ENCODE measurements at regions not wholly inside any gene's neighbourhood (a gene's known extent, or its start where the extent isn't known, plus 50 kb on each side); places are given as distances from the start of the nearest gene placed in this dataset.
"Not testable (repeated sequence)": the region's sequence is repeated elsewhere in the genome, so short reads cannot be mapped to it uniquely, and the experiment has no call there.

- H3K9ac ChIP-seq (ENCODE audit: low read depth in 1 of 3, low read length in 3 of 3): no peak overlapping the region
- no peaks in the 10 kb centered on the region for H3K36me3 ChIP-seq (ENCODE audit: control insufficient read depth in 3 of 3, insufficient read depth in 3 of 3, low read length in 3 of 3)
- H3K4me1 ChIP-seq (ENCODE audit: control insufficient read depth in 3 of 3, insufficient read depth in 3 of 3, low read length in 3 of 3): no peaks in the 10 kb centered on the region
- H3K4me3 ChIP-seq (ENCODE audit: low read length in 3 of 3): no peak overlapping the region
- no peaks in the 10 kb centered on the region for H3K27me3 ChIP-seq (ENCODE audit: control insufficient read depth in 3 of 3, insufficient read depth in 3 of 3, low read length in 3 of 3)
- H3K27ac ChIP-seq (ENCODE audit: low read depth, low read length): no peak overlapping the region
- no peaks in the 10 kb centered on the region for H3K9me3 ChIP-seq (ENCODE audit: control insufficient read depth in 3 of 3, low read length in 3 of 3)
Observed at GRCh38 chr7:9608560-9608959, 1175.2 kb downstream of the NXPH1 start.

GRCh38 chr7:9620899-9621298 is 1187.5 kb downstream of the NXPH1 start:
- not testable (repeated sequence) for H3K27me3 ChIP-seq (ENCODE audit: control insufficient read depth in 3 of 3, insufficient read depth in 3 of 3, low read length in 3 of 3)

DNA sequence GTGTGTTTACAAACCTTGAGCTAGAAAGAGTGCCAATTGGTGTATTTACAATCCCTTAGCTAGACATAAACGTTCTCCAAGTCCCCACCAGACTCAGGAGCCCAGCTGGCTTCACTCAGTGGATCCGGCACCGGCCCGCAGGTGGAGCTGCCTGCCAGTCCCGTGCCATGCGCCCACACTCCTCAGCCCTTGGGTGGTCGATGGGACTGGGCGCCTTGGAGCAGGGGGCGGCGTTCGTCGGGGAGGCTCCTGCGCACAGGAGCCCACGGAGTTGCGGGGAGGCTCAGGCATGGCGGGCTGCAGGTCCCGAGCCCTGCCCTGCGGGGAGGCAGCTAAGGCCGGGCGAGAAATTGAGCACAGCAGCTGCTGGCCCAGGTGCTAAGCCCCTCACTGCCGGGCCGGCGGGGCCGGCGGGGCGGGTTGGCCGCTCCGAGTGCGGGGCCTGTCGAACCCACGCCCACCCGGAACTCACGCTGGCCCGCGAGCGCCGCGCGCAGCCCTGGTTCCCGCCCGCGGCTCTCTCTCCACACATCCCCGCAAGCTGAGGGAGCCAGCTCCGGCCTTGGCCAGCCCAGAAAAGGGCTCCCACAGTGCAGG is 1188.0 kb downstream of the NXPH1 start:
- not testable (repeated sequence) for H3K4me3 ChIP-seq (ENCODE audit: low read length in 3 of 3); H3K27me3 ChIP-seq (ENCODE audit: control insufficient read depth in 3 of 3, insufficient read depth in 3 of 3, low read length in 3 of 3); H3K4me1 ChIP-seq (ENCODE audit: control insufficient read depth in 3 of 3, insufficient read depth in 3 of 3, low read length in 3 of 3); H3K9me3 ChIP-seq (ENCODE audit: control insufficient read depth in 3 of 3, low read length in 3 of 3); H3K27ac ChIP-seq (ENCODE audit: low read depth, low read length); H3K36me3 ChIP-seq (ENCODE audit: control insufficient read depth in 3 of 3, insufficient read depth in 3 of 3, low read length in 3 of 3); H3K9ac ChIP-seq (ENCODE audit: low read depth in 1 of 3, low read length in 3 of 3)

More at GRCh38 chr7:9620899-9621298, 1187.5 kb downstream of the NXPH1 start:
- H3K36me3 ChIP-seq (ENCODE audit: control insufficient read depth in 3 of 3, insufficient read depth in 3 of 3, low read length in 3 of 3); H3K9me3 ChIP-seq (ENCODE audit: control insufficient read depth in 3 of 3, low read length in 3 of 3); H3K27ac ChIP-seq (ENCODE audit: low read depth, low read length); H3K4me1 ChIP-seq (ENCODE audit: control insufficient read depth in 3 of 3, insufficient read depth in 3 of 3, low read length in 3 of 3); H3K4me3 ChIP-seq (ENCODE audit: low read length in 3 of 3); H3K9ac ChIP-seq (ENCODE audit: low read depth in 1 of 3, low read length in 3 of 3): not testable (repeated sequence)

GRCh38 chr7:9621927-9622326 is 1188.5 kb downstream of the NXPH1 start:
- H3K27me3 ChIP-seq (ENCODE audit: control insufficient read depth in 3 of 3, insufficient read depth in 3 of 3, low read length in 3 of 3): no peaks in the 10 kb centered on the region
- H3K4me3 ChIP-seq (ENCODE audit: low read length in 3 of 3): no peak overlapping the region

DNA sequence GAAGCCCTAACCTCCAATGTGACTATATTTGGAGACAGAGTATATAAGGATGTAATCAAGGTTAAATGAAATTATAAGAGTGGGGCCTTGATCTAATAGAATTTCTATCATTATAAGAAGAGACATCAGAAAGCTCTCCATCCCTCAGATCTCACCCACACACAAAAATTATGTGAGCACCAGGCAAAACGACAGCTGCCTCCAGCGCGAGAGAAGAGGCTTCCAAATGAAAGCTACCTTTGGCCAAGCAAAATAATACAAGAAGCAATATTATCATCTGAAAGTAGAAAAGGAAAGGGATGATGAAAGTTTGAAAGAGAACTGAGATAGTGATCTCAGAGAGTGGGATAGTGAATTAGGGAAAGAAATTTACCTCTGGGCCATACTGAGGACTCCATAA is 1192.5 kb downstream of the NXPH1 start:
- no peak overlapping the region for H3K4me3 ChIP-seq (ENCODE audit: low read length in 3 of 3)

More at GRCh38 chr7:9621927-9622326, 1188.5 kb downstream of the NXPH1 start:
- Histone ChIP-seq H3K27ac (ENCODE audit: low read depth, low read length) (no peak overlapping the region), H3K9ac (ENCODE audit: low read depth in 1 of 3, low read length in 3 of 3) (no peak overlapping the region), H3K9me3 (ENCODE audit: control insufficient read depth in 3 of 3, low read length in 3 of 3) (no peaks in the 10 kb centered on the region), H3K36me3 (ENCODE audit: control insufficient read depth in 3 of 3, insufficient read depth in 3 of 3, low read length in 3 of 3) (no peaks in the 10 kb centered on the region), H3K4me1 (ENCODE audit: control insufficient read depth in 3 of 3, insufficient read depth in 3 of 3, low read length in 3 of 3) (no peaks in the 10 kb centered on the region)

GRCh38 chr7:9645756-9646155 is 1212.3 kb downstream of the NXPH1 start:
- H3K4me3 ChIP-seq (ENCODE audit: low read length in 3 of 3): no peak overlapping the region
- no peak overlapping the region for H3K9ac ChIP-seq (ENCODE audit: low read depth in 1 of 3, low read length in 3 of 3)
- H3K36me3 ChIP-seq (ENCODE audit: control insufficient read depth in 3 of 3, insufficient read depth in 3 of 3, low read length in 3 of 3): no peaks in the 10 kb centered on the region
- no peaks in the 10 kb centered on the region for H3K27me3 ChIP-seq (ENCODE audit: control insufficient read depth in 3 of 3, insufficient read depth in 3 of 3, low read length in 3 of 3)
- H3K4me1 ChIP-seq (ENCODE audit: control insufficient read depth in 3 of 3, insufficient read depth in 3 of 3, low read length in 3 of 3): no peaks in the 10 kb centered on the region
- peaks cover 0 to 2% (median 0%) of the 10 kb centered on the region in 3 donors for H3K9me3 ChIP-seq (ENCODE audit: control insufficient read depth in 3 of 3, low read length in 3 of 3)
- no peak overlapping the region for H3K27ac ChIP-seq (ENCODE audit: low read depth, low read length)

More for the DNA sequence above, 1192.5 kb downstream of the NXPH1 start:
- H3K9me3 ChIP-seq (ENCODE audit: control insufficient read depth in 3 of 3, low read length in 3 of 3): no peaks in the 10 kb centered on the region
- H3K27me3 ChIP-seq (ENCODE audit: control insufficient read depth in 3 of 3, insufficient read depth in 3 of 3, low read length in 3 of 3): no peaks in the 10 kb centered on the region
- H3K27ac ChIP-seq (ENCODE audit: low read depth, low read length): no peak overlapping the region
- H3K36me3 ChIP-seq (ENCODE audit: control insufficient read depth in 3 of 3, insufficient read depth in 3 of 3, low read length in 3 of 3): no peaks in the 10 kb centered on the region
- no peaks in the 10 kb centered on the region for H3K4me1 ChIP-seq (ENCODE audit: control insufficient read depth in 3 of 3, insufficient read depth in 3 of 3, low read length in 3 of 3)
- H3K9ac ChIP-seq (ENCODE audit: low read depth in 1 of 3, low read length in 3 of 3): no peak overlapping the region

GRCh38 chr7:9657257-9657656 is 1223.8 kb downstream of the NXPH1 start:
- no peaks in the 10 kb centered on the region for H3K9me3 ChIP-seq (ENCODE audit: control insufficient read depth in 3 of 3, low read length in 3 of 3)
- no peak overlapping the region for H3K27ac ChIP-seq (ENCODE audit: low read depth, low read length)
- no peaks in the 10 kb centered on the region for H3K27me3 ChIP-seq (ENCODE audit: control insufficient read depth in 3 of 3, insufficient read depth in 3 of 3, low read length in 3 of 3)
- no peak overlapping the region for H3K9ac ChIP-seq (ENCODE audit: low read depth in 1 of 3, low read length in 3 of 3)
- H3K4me1 ChIP-seq (ENCODE audit: control insufficient read depth in 3 of 3, insufficient read depth in 3 of 3, low read length in 3 of 3): no peaks in the 10 kb centered on the region
- H3K4me3 ChIP-seq (ENCODE audit: low read length in 3 of 3): no peak overlapping the region
- no peaks in the 10 kb centered on the region for H3K36me3 ChIP-seq (ENCODE audit: control insufficient read depth in 3 of 3, insufficient read depth in 3 of 3, low read length in 3 of 3)

DNA sequence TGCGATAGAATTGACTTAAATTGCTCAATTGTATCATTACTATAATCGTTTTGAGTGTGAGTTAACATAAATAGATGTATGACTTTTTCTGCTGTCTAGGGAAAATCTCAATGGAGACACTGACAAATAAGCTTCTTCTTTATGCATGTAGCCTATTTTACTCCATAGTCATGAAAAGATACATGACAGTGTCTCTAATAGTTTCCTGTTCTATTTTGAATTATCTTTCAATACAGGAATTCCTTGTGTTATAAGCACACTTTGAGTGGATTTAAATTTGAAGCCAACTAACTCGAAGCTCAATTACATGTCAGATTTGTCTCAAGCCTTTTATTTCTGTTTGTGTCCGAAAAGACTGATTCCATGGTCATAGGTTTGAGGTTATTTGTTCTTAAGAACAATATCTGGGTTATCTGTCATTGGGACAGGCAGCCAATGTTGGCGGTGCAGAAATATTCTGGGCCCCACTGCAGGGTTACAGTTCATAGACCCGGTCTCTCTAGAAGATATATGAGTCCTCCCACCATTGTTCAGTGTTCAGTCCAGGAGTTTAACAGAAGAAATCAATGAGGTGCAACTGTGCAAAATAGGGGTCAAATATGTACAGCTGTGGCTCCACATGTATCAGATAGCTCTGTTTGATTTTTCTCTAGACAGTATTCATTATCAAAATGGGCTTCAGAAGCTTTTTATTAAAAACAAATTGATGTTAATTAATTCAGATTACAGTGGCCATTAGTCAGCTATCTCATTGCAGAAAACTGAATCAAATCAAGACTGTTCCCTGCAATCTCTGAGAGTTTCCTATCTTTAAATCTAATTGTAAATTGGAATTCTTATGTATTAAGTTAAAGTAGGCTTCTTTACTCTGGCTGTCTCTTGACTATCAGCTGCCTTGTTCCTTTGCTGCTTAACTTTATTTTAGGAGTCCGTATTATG is 1238.8 kb downstream of the NXPH1 start:
- H3K9me3 ChIP-seq (ENCODE audit: control insufficient read depth in 3 of 3, low read length in 3 of 3): no peaks in the 10 kb centered on the region
- H3K4me3 ChIP-seq (ENCODE audit: low read length in 3 of 3): no peak overlapping the region
- no peaks in the 10 kb centered on the region for H3K36me3 ChIP-seq (ENCODE audit: control insufficient read depth in 3 of 3, insufficient read depth in 3 of 3, low read length in 3 of 3)
- H3K9ac ChIP-seq (ENCODE audit: low read depth in 1 of 3, low read length in 3 of 3): no peak overlapping the region
- no peak overlapping the region for H3K27ac ChIP-seq (ENCODE audit: low read depth, low read length)
- no peaks in the 10 kb centered on the region for H3K27me3 ChIP-seq (ENCODE audit: control insufficient read depth in 3 of 3, insufficient read depth in 3 of 3, low read length in 3 of 3)
- no peaks in the 10 kb centered on the region for H3K4me1 ChIP-seq (ENCODE audit: control insufficient read depth in 3 of 3, insufficient read depth in 3 of 3, low read length in 3 of 3)

GRCh38 chr7:9680713-9681112 is 1247.3 kb downstream of the NXPH1 start:
- Histone ChIP-seq H3K4me1 (ENCODE audit: control insufficient read depth in 3 of 3, insufficient read depth in 3 of 3, low read length in 3 of 3) (no peaks in the 10 kb centered on the region), H3K27ac (ENCODE audit: low read depth, low read length) (no peak overlapping the region), H3K9ac (ENCODE audit: low read depth in 1 of 3, low read length in 3 of 3) (no peak overlapping the region), H3K4me3 (ENCODE audit: low read length in 3 of 3) (no peak overlapping the region), H3K27me3 (ENCODE audit: control insufficient read depth in 3 of 3, insufficient read depth in 3 of 3, low read length in 3 of 3) (no peaks in the 10 kb centered on the region), H3K36me3 (ENCODE audit: control insufficient read depth in 3 of 3, insufficient read depth in 3 of 3, low read length in 3 of 3) (no peaks in the 10 kb centered on the region), H3K9me3 (ENCODE audit: control insufficient read depth in 3 of 3, low read length in 3 of 3) (no peaks in the 10 kb centered on the region)

GRCh38 chr7:9681284-9681683 is 1247.9 kb downstream of the NXPH1 start:
- H3K4me1 ChIP-seq (ENCODE audit: control insufficient read depth in 3 of 3, insufficient read depth in 3 of 3, low read length in 3 of 3): no peaks in the 10 kb centered on the region
- H3K9me3 ChIP-seq (ENCODE audit: control insufficient read depth in 3 of 3, low read length in 3 of 3): no peaks in the 10 kb centered on the region
- H3K27ac ChIP-seq (ENCODE audit: low read depth, low read length): no peak overlapping the region
- no peak overlapping the region for H3K4me3 ChIP-seq (ENCODE audit: low read length in 3 of 3)
- no peaks in the 10 kb centered on the region for H3K27me3 ChIP-seq (ENCODE audit: control insufficient read depth in 3 of 3, insufficient read depth in 3 of 3, low read length in 3 of 3)
- H3K36me3 ChIP-seq (ENCODE audit: control insufficient read depth in 3 of 3, insufficient read depth in 3 of 3, low read length in 3 of 3): no peaks in the 10 kb centered on the region
- no peak overlapping the region for H3K9ac ChIP-seq (ENCODE audit: low read depth in 1 of 3, low read length in 3 of 3)

Data from skeletal muscle tissue (tissue), 3 donors.